ENCODE measurements at regions not wholly inside any gene's neighbourhood (a gene's known extent, or its start where the extent isn't known, plus 50 kb on each side); places are given as distances from the start of the nearest gene placed in this dataset.

DNA sequence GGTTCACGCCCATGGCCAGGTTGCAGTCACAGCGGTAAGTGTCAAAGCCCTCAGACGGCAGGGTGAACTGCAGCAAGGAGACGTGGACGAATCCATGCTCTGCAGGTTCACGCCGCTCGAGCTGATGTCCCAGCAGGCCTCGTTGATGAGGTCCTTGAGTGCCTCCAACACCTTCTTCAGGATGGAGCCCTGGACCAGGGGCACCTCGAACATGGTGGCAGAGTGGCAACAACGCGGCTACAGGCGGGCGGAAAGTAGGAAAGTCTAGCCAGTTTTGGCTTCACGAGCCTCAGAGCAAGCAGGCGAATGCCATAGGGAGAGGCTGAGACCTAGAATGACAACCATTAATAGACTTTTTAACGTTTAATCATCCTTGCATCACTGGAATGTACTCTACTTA, 485.9 kb downstream of the ZNF674 start:
- TF ChIP-seq, protein P1, sequence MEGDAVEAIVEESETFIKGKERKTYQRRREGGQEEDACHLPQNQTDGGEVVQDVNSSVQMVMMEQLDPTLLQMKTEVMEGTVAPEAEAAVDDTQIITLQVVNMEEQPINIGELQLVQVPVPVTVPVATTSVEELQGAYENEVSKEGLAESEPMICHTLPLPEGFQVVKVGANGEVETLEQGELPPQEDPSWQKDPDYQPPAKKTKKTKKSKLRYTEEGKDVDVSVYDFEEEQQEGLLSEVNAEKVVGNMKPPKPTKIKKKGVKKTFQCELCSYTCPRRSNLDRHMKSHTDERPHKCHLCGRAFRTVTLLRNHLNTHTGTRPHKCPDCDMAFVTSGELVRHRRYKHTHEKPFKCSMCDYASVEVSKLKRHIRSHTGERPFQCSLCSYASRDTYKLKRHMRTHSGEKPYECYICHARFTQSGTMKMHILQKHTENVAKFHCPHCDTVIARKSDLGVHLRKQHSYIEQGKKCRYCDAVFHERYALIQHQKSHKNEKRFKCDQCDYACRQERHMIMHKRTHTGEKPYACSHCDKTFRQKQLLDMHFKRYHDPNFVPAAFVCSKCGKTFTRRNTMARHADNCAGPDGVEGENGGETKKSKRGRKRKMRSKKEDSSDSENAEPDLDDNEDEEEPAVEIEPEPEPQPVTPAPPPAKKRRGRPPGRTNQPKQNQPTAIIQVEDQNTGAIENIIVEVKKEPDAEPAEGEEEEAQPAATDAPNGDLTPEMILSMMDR (IDR thresholded peaks at IDR 0.05; ENCODE audit: low read depth, low read length): no peak
- TF ChIP-seq POLR2A (IDR thresholded peaks at IDR 0.05; ENCODE audit: extremely low read depth, insufficient read length): no peak

All from NB4 (cell line).